ENCODE measurements at regions not wholly inside any gene's neighbourhood (a gene's known extent, or its start where the extent isn't known, plus 50 kb on each side); places are given as distances from the start of the nearest gene placed in this dataset.

GRCh38 chr3:106452096-106452495 is 583.3 kb upstream of the CBLB start:
- TF ChIP-seq CTCF (IDR thresholded peaks at IDR 0.05; ENCODE audit: low read depth, low read length) = no peak
- H3K4me3 ChIP-seq (ENCODE audit: low read depth, low read length) = no peak overlapping the region

GRCh38 chr3:106454497-106454896 is 585.7 kb upstream of the CBLB start:
- TF ChIP-seq CTCF (IDR thresholded peaks at IDR 0.05; ENCODE audit: low read depth, low read length) = no peak
- H3K4me3 ChIP-seq (ENCODE audit: low read depth, low read length) = no peak overlapping the region

- no peak for TF ChIP-seq CTCF (IDR thresholded peaks at IDR 0.05; ENCODE audit: low read depth, low read length)
- no peak overlapping the region for H3K4me3 ChIP-seq (ENCODE audit: low read depth, low read length)
Measured at GRCh38 chr3:106457281-106458180, 588.7 kb upstream of the CBLB start.

GRCh38 chr3:106458952-106459351 is 590.1 kb upstream of the CBLB start:
- H3K4me3 ChIP-seq (ENCODE audit: low read depth, low read length) = no peak overlapping the region
- TF ChIP-seq CTCF (IDR thresholded peaks at IDR 0.05; ENCODE audit: low read depth, low read length) = no peak

GRCh38 chr3:106466881-106467280 is 598.1 kb upstream of the CBLB start:
- H3K4me3 ChIP-seq (ENCODE audit: low read depth, low read length) = no peak overlapping the region

GRCh38 chr3:106473576-106474475 is 605.0 kb upstream of the CBLB start:
- no peak overlapping the region for H3K4me3 ChIP-seq (ENCODE audit: low read depth, low read length)
- no peak for TF ChIP-seq CTCF (IDR thresholded peaks at IDR 0.05; ENCODE audit: low read depth, low read length)

More at GRCh38 chr3:106466881-106467280, 598.1 kb upstream of the CBLB start:
- no peak for TF ChIP-seq CTCF (IDR thresholded peaks at IDR 0.05; ENCODE audit: low read depth, low read length)

Data from WI38 (cell line).